Prostate gland (tissue), 2 donors: ENCODE measurements at regions not wholly inside any gene's neighbourhood (a gene's known extent, or its start where the extent isn't known, plus 50 kb on each side); places are given as distances from the start of the nearest gene placed in this dataset.

Experiments used
- DNase-seq: peaks from one replicate; pipeline ENCODE4 v3.0.0-alpha.2; 2019; ENCODE audit warnings: low spot score
- H3K27ac ChIP-seq, 2 donors: fragments of 200-600 bp; sonication (generic); 2 replicates each; pipeline ENCODE4 v1.5.1; 2017 to 2019
- H3K27me3 ChIP-seq: fragments of 200-600 bp; sonication (generic); replicated peaks from 2 replicates; pipeline ENCODE4 v1.5.1; 2019; ENCODE audit not compliant: insufficient read depth
- H3K36me3 ChIP-seq, 2 donors: fragments of 200-600 bp; sonication (generic); 1 replicate in 1 of 2; 2 replicates in 1 of 2; pipeline versions ENCODE4 v1.5.1 to v1.8.1; 2017 to 2019
- H3K4me1 ChIP-seq: fragments of 200-600 bp; sonication (generic); replicated peaks from 2 replicates; pipeline ENCODE4 v1.5.1; 2019
- H3K4me3 ChIP-seq, 2 donors: fragments of 200-600 bp; sonication (generic); 2 replicates each; pipeline ENCODE4 v1.5.1; 2017 to 2019
- H3K9me3 ChIP-seq: fragments of 200-600 bp; sonication (generic); 2 replicates; pipeline ENCODE4 v1.5.1; 2017
- CTCF ChIP-seq, 4 experiments: fragments of 200-600 bp in 2 of 4; fragments of 450-650 bp in 2 of 4; sonication (generic) in 2 of 4; IDR thresholded peaks; 1 replicate in 3 of 4; 2 replicates in 1 of 4; pipeline ENCODE4 v1.5.1; 2016 to 2019; ENCODE audit warnings: antibody characterized with exemption in 4 of 4, mild to moderate bottlenecking in 2 of 4, moderate library complexity in 2 of 4
- POLR2A ChIP-seq: fragments of 450-650 bp; IDR thresholded peaks from one replicate; pipeline ENCODE4 v1.6.1; 2016; ENCODE audit warnings: antibody characterized with exemption, mild to moderate bottlenecking
- POLR2AphosphoS5 ChIP-seq: sonication (generic); formaldehyde crosslinking; IDR thresholded peaks from one replicate; pipeline ENCODE4 v1.6.1; 2017; ENCODE audit warnings: antibody characterized with exemption
- WGBS: methylation state at CpG from one replicate; pipeline ENCODE4 v1.1.5; 2018; 5-methylcytosine and 5-hydroxymethylcytosine counted together
- intact Hi-C: fragments of 100-400 bp; cut with DNase I; formaldehyde crosslinking; loops from one replicate; pipeline ENCODE4 v1.14.2; 2022

DNA sequence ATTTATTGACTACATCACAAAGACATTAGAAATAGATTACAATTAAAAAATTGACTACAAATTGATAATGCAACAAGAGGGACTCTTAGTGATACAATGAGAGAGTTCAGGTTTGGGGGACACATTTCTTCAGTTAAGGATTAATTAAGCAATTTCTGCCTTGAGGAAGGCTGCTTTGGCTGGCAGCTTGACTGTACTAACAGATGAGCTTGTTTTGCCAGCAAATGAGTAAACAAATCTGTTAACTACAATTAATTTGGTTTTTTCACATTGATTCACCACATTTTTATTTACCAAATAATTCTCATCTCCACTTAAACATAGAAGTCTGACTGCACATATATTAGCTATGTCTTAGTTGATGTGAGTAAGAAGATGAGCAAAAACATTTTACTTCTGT lies 183.6 kb upstream of the ZNF385D start:
- TF ChIP-seq CTCF (IDR thresholded peaks at IDR 0.05), result no peak
- no peak for TF ChIP-seq POLR2AphosphoS5
- no peak for TF ChIP-seq POLR2A
- Histone ChIP-seq H3K27me3 (no peaks in the 10 kb centered on the region), H3K9me3 (no peaks in the 10 kb centered on the region), H3K27ac (no peak overlapping the region), H3K36me3 (no peaks in the 10 kb centered on the region), H3K4me1 (no peaks in the 10 kb centered on the region), H3K4me3 (no peak overlapping the region)
- DNase-seq, result no peak
- intact Hi-C loops, result no loop called here

DNA sequence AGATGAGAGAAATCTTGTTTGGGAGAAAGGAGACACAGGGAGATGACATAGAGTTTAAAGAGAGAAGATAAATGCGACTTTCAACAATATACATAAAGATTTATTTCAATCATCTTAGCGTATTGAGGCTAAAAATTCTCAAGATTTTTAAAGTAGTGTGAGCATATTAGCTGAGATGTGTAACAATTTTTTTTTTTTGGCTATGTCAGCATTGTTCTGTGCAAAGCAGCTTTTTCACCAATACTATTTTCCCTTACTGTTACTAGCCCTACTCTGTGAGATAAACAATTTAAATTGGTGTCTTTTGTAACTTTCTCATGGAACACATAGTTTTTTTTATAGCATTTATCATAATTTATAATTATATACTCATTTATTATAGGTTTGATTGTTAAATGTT lies 185.2 kb upstream of the ZNF385D start:
- Histone ChIP-seq H3K27ac (no peak overlapping the region), H3K9me3 (no peaks in the 10 kb centered on the region), H3K4me1 (no peaks in the 10 kb centered on the region), H3K36me3 (no peaks in the 10 kb centered on the region), H3K27me3 (no peaks in the 10 kb centered on the region), H3K4me3 (no peak overlapping the region)
- no peak for TF ChIP-seq POLR2AphosphoS5
- TF ChIP-seq CTCF (IDR thresholded peaks at IDR 0.05), result no peak
- no peak for TF ChIP-seq POLR2A
- intact Hi-C loops, result no loop called here
- no peak for DNase-seq
- WGBS, result 98% methylated on average over 2 of the region's 2 CpGs

DNA sequence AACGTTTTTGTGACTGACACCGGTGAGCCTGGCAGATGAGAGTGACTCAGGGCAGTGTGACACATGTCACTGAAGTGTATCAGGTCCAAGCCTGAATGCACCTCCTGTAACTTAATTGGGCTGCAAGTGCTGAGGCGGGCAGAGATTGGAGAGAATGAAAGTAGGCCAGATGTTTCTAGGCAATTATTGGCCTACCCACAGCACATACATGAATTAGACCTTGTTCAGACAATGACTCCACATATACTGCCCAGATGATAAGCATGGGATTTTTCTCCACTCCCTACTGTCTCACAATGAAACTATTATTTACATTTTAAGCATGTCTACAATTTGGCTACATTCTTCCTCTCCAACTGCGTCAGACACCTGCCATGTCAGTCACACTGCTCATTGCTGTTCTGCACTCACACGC lies 187.3 kb upstream of the ZNF385D start:
- no peak for TF ChIP-seq CTCF (IDR thresholded peaks at IDR 0.05)
- TF ChIP-seq POLR2A, result no peak
- TF ChIP-seq POLR2AphosphoS5, result no peak
- Histone ChIP-seq H3K27ac (no peak overlapping the region), H3K4me3 (no peak overlapping the region), H3K36me3 (no peaks in the 10 kb centered on the region), H3K4me1 (no peaks in the 10 kb centered on the region), H3K9me3 (no peaks in the 10 kb centered on the region), H3K27me3 (no peaks in the 10 kb centered on the region)
- intact Hi-C loops, result no loop called here
- no peak for DNase-seq
- 96% methylated on average over 5 of the region's 5 CpGs for WGBS

DNA sequence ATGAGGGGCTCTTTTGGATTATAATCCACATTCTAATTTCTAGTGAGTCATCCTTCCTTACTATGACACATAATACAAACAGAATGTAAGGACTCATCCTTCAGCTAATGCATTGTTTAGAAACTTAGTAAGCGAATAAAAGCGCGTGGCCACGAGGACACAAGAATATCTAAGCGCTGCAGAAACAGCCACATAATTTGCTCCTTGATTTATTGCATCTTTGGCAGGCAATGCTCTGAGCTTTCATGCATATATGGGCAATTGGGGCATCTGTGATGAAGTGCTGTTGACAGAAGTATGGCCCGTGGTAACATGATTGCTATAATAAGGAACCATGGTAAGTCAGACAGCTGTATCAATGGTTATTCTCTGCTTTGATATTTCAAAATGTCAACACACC lies 191.3 kb upstream of the ZNF385D start:
- Histone ChIP-seq H3K9me3 (no peaks in the 10 kb centered on the region), H3K27me3 (no peaks in the 10 kb centered on the region), H3K27ac (no peak overlapping the region), H3K4me3 (no peak overlapping the region), H3K4me1 (no peaks in the 10 kb centered on the region), H3K36me3 (no peaks in the 10 kb centered on the region)
- TF ChIP-seq POLR2A (no peak), CTCF (IDR thresholded peaks at IDR 0.05) (no peak), POLR2AphosphoS5 (no peak)
- WGBS, result 77% methylated on average over 6 of the region's 6 CpGs
- no peak for DNase-seq
- intact Hi-C loops, result no loop called here

GRCh38 chr3:21944251-21944650 lies 193.2 kb upstream of the ZNF385D start:
- Histone ChIP-seq H3K9me3 (no peaks in the 10 kb centered on the region), H3K4me3 (no peak overlapping the region), H3K27ac (no peak overlapping the region), H3K36me3 (no peaks in the 10 kb centered on the region), H3K27me3 (no peaks in the 10 kb centered on the region), H3K4me1 (no peaks in the 10 kb centered on the region)
- 72% methylated on average over 6 of the region's 6 CpGs for WGBS
- no peak for DNase-seq
- TF ChIP-seq POLR2A (no peak), POLR2AphosphoS5 (no peak), CTCF (IDR thresholded peaks at IDR 0.05) (no peak)
- intact Hi-C loops, result no loop called here
